A204.1 (cell line): ENCODE measurements at regions not wholly inside any gene's neighbourhood (a gene's known extent, or its start where the extent isn't known, plus 50 kb on each side); places are given as distances from the start of the nearest gene placed in this dataset.
"Not testable (repeated sequence)": the region's sequence is repeated elsewhere in the genome, so short reads cannot be mapped to it uniquely, and the experiment has no call there.

Experiments
- FAIRE-seq: peaks from 2 replicates; lab custom pipeline; 2012; peaks lifted over from hg19 to GRCh38; lab: Jason Lieb, UNC

DNA sequence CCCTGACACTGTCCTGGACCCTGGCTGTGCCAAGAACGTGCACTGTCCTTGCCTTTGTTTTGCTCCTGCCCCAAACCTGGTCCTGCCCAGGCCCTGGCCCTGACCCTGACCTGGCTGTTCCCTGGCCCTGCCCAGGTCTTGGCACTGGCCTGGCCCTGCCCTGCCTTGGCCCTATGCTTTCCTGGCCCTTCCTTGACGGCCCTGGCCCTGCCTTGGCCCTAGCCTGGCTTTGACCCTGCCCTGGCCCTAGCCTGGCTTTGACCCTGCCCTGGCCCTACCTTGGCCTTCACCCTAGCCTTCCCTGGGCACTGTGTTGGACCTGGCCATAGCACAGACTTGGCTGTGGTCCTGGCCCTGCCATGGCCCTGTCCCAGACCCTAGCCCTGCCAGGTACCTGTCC lies 252.9 kb downstream of the TP53TG3F start:
- FAIRE-seq, result not testable (repeated sequence)

DNA sequence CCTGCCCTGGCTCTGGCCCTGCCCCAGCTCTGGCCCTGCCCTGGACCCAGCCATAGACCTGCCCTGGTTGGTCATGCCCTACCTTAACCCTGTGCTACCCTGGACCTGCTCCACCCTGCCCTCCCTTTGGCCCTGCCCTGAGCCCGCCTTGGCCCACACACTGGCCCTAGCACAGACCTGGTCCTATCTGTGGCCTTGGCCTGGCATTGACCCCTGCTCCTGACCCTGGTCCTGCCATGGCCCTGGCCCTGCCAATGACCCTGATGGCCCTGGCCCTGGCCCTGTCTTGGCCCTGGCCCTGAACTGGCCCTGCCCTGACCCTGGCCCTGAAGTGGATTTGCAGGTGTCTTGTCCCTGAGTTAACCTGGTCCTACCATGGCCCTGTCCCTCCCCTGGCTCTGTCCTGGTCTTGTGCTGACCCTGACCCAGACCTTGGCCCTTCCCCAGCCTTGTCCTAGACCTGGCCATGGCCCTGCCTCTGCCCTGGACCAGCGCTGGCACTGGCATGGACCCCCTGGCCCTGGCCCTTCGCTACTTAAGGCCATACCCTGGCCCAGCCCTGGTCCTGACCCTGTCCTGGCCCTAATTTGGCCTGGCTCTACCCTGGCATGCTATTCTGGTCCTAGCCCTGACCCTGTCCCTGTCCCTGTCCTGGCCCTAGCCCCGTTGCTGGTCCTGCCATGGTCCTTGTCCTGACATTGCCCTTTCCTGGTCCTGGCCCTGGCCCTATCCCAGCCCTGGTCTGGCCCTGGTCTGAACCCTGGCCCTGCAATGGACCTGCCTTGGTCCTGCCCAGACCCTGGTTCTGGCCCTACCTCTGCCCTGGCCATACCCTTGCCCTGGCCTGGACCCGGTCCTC lies 253.7 kb downstream of the TP53TG3F start:
- not testable (repeated sequence) for FAIRE-seq

DNA sequence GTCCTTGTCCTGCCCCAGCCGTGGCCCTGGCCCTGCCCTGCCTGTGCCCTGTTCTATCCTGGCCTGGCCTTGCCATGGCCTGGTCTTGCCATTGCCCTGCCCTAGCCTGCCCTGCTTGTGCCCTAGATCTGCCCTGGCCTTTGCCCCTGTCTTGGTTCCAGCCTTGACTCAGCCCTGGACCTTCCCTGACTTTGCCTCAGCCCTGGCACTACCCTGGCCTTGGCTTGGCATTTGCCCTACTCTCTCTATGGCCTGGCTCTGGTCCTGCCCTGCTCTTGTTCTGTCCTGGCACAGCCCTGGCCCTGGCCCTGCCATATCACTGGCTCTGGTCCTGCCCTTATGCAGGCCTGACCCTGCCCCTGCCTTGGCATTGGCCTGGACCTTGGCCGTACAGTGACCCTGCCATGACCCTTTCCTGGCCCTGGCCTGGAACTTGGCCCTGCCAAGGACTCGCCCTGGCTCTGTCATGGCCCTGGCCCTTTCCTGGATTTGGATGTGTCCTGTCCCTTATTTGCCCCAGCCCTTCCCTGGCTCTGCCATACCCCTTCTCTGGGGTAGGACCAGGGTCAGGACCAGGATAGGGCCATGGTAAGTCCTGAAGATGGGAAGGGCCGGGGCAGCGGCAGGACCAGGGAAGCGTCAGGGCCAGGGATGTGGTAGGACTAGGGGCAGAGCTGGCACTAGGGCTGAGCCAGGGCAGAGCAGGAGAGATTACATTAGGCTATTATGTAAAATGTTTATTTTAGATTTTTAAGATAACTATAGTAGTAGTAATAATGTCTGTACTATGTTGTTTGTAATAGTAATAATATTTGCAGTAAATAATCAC lies 254.5 kb downstream of the TP53TG3F start:
- not testable (repeated sequence) for FAIRE-seq

DNA sequence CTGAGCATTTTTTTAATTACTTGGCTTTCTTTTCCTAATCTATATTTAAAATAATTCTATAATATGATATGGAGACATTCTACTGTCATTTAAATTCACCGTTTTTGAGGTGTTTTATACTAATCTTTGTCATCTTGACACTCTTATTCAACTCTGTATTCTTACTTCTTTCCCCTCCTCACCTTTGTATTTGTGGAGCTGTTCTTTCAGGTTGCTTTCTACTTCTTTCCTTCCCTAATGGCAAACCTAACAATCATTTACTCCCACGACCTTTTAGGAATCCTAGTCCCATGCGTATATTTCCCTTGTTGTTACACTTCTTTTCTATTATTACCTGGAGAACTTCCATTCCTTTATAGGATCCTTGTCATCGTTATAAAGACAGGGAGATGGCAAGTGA lies 271.8 kb downstream of the TP53TG3F start:
- FAIRE-seq, result not testable (repeated sequence)

GRCh38 chr16:33734650-33735049 lies 275.2 kb downstream of the TP53TG3F start:
- FAIRE-seq, result not testable (repeated sequence)

- FAIRE-seq, result not testable (repeated sequence)
Observed at GRCh38 chr16:33766869-33767765, 307.7 kb downstream of the TP53TG3F start.

DNA sequence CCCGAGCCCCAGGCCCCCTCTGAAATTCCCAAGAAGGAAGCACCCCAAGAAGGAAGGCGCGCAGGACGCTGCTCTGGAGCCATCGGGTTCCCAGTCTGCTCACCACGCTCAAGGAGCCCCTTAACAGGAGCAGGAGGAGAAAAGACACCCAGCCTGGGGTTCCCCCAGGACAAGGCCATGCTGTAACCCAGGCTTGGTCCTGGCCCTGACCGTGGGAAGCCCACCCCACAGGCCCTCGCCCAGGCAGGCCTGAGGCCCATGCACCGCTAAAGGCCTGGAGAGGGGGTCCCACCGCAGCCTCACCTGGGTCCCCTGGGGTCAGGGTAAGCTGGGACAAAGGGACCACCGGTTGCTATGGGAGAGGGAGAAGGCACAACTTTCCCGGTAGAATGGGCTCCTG lies 309.3 kb downstream of the TP53TG3F start:
- FAIRE-seq, result not testable (repeated sequence)

DNA sequence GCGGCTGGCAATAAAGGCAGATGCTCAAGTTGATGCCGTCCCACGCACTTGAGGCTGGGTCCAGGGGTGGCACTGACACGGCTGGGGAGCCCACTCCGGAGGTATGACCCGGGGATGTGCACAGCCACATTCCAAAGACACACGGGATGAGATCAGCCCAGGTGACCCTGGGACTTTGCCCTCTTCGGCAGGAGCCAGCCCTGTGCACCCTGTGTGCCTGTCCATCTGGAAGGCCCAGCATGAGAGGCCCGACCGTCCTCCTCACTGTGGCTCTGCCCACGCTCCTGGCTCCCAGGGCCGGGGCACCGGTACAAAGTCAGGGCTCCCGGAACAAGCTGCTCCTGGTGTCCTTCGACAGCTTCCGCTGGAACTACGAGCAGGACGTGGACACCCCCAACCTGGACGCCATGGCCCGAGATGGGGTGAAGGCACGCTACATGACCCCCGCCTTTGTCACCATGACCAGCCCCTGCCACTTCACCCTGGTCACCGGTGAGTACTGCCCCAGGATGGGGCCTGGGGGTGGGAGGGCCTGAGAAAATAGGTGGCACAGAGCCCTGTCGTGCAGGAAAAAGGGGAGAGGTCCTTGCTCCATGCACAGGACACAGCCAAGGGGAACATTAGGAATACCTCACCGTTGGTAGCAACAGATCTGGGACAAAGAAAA lies 309.9 kb downstream of the TP53TG3F start:
- FAIRE-seq, result not testable (repeated sequence)

GRCh38 chr16:33770478-33770877 lies 311.1 kb downstream of the TP53TG3F start:
- FAIRE-seq, result not testable (repeated sequence)

GRCh38 chr16:33771211-33771610 lies 311.8 kb downstream of the TP53TG3F start:
- FAIRE-seq, result not testable (repeated sequence)

DNA sequence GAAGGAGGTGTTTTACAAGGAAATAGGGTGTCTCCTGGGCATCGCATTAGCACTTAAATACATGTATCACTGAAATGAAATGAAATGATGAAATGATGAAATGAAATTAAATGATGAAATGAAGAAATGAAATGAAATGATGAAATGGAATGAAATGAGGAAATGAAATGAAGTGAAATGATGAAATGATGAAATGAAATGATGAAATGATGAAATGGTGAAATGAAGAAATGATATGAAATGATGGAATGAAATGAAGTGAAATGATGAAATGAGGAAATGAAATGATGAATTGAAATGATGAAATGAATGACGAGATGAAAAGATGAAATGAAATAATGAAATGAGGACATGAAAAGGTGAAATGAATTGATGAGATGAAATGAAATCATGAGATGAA lies 314.6 kb downstream of the TP53TG3F start:
- FAIRE-seq, result not testable (repeated sequence)

GRCh38 chr16:33774724-33775123 lies 315.3 kb downstream of the TP53TG3F start:
- not testable (repeated sequence) for FAIRE-seq

DNA sequence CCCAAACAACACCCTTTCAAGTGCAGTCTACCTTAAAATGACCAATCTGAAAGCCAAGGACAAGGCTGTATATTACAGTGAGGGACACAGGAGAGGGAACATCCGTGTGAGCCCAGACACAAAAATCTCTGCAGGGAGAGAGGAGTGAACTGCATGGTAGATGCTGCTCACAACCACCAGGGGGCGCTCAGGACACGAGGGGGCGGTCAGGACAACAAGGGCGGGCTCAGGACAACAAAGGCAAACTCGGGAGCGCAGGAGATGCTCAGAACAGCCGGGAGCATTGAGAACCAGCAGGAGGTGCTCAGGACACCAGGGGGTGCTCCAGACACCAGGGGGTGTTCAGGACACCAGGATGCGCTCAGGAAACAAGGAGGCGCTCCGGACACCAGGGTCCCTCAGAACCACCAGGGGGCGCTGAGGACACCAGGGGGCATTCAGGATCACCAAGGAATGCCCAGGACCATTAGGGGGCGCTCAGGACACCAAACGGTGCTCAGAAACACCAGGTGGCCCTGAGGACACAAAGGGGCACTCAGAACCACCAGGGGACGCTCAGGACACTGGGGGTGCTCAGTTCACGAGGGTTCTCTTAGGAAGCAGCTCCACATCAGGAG lies 357.0 kb downstream of the TP53TG3F start:
- FAIRE-seq, result not testable (repeated sequence)

DNA sequence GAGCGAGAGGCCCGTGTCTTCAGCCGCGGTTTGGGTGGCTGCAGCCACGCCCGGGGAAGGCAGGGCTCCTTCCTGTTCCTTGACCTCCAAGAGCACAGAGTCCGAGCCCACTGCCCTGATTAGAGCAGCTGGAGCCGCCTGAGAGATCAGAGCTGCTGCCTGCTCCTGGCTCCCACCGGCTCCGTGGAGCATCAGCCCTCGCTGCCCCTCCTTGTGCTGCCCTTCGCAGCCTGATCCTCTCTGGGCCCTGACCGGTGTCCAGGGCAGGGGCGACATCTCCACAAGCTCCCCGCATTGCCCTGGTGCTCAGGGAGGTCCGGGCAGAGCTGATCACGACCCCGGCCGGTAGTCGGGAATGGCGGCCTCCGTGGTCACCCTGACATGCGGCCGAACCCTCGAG lies 365.3 kb downstream of the TP53TG3F start:
- not testable (repeated sequence) for FAIRE-seq

DNA sequence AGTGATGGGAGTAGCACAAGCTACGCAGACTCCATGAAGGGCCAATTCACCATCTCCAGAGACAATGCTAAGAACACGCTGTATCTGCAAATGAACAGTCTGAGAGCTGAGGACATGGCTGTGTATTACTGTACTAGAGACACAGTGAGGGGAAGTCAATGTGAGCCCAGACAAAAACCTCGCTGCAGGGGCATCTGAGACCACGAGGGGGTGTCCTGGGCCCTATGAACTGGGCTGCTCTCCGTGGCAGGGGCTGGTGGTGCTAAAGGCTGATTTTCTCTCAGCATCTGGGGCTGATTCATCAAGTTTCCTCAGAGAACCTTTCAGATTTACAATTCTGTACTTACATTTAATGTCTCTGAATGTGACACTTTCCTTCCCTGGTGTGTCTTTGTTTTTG lies 368.1 kb downstream of the TP53TG3F start:
- FAIRE-seq, result not testable (repeated sequence)

- FAIRE-seq, result not testable (repeated sequence)
Observed at GRCh38 chr16:33839157-33839556, 379.7 kb downstream of the TP53TG3F start.

DNA sequence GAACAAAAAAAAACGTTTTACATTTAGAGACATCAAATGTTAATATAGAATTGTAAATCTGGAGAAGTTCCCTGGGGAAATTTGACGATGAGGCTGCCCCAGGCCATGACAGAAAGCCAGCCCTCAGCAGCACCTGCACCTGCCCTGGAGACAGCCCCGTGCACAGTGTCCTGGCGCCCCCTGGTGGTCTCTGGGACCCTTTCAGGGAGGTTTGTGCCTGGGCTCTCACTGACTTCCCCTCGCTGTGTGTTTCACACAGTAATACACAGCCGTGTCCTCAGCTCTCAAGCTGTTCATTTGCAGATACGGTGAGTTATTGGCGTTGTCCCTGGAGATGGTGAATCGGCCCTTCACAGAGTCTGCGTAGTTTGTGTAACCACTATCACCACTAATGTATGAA lies 385.1 kb downstream of the TP53TG3F start:
- not testable (repeated sequence) for FAIRE-seq
